Left ventricle myocardium superior (tissue), 1 donor: ENCODE measurements at regions not wholly inside any gene's neighbourhood (a gene's known extent, or its start where the extent isn't known, plus 50 kb on each side); places are given as distances from the start of the nearest gene placed in this dataset.

Source experiments
- ATAC-seq: fragments of 200-7000 bp; cut with Tn5 transposase; one replicate; pipeline ENCODE4 v1.9.1; 2020; ENCODE audit warnings: mild to moderate bottlenecking, moderate library complexity
- DNase-seq: peaks from one replicate; pipeline ENCODE4 v3.0.0-alpha.2; 2020
- intact Hi-C: fragments of 100-400 bp; cut with micrococcal nuclease; formaldehyde crosslinking; loops from one replicate; pipeline ENCODE4 v1.11.0; 2022
- donor health status: DM: no; HTN: yes; CAD: no; lungs with severe emphysema.

DNA sequence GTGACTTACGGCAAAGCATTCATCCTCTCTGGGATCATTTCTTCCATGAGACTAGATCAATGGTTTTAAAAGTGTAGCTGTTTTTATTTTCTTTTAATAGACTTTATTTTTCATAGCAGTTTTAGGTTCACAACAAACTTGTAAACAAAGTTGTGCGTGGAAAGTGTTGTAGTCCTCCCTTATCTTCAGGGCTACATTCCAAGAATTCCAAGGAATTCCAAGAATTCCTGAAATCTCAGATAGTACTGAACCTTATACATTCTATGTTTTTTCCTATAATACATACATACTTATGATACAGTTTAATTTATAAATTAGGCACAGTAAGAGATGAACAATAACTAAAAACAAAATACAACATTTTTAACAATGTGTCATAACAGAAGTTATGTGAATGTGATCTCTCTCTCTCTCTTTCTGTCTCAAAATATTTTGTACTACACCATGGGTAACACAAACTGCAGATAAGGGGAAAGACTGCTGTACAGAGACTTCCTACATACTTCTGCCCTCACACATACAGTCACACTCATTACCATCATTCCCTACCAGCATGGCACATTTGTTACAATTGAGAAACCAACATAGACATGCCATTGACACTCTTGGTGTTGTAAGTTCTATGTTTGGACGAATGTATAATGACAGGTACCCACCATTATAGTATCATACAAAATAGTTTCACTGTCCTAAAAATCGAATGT is 1933.2 kb upstream of the WWC1 start:
- intact Hi-C loops, result no loop called here
- DNase-seq, result no peak
- no peak for ATAC-seq

DNA sequence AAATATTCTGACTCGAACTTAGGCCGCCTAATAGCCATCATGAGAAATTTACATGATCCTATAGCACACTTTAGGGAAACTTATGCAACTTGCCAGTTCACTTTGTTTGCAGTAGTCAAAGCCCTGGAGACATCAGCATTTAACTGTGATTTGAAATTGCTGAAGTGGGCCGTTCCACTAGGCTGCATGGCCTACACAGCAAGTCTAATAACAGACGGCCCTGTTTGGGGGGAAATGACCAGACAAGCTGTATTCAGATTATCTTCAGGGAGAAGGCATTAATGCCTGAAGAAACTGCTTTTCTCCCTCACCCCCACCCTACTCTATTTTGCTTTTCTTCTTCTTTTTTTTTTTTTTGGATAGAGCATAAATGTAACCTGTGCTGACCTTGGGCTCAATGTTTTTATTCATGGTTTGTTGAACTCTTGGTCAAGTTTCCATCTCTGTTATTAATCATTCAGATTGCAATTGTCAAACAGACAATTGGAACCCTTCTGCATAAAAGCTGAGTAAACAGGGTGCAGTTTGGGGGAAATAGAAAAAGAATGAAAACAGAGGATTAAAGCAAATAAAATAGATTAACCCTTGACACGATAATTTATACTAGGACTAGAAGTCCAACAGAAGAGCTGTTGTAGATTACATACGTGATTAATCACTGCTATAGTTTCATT is 1928.2 kb upstream of the WWC1 start:
- DNase-seq (no peak), ATAC-seq (no peak)
- intact Hi-C loops, result no loop called here

DNA sequence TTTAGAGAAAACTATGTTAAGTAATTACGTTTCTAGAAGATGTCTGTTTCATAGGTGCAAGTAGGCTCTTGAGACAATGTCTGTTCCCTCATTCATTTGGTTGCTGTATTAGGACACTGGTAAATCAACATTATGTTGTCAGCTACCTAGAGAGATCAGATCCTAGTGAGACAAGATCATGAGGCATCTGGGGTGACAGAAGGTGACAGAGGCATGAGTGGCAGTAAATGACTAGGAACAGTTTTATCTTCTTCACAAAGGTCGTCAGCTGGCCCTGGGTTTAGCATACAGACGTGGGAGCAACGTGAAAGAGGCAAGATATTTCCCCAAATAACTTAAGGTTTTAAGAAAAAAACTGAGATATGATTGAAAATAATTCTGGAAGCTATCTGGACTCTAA is 1926.3 kb upstream of the WWC1 start:
- no peak for DNase-seq
- intact Hi-C loops, result no loop called here
- no peak for ATAC-seq

DNA sequence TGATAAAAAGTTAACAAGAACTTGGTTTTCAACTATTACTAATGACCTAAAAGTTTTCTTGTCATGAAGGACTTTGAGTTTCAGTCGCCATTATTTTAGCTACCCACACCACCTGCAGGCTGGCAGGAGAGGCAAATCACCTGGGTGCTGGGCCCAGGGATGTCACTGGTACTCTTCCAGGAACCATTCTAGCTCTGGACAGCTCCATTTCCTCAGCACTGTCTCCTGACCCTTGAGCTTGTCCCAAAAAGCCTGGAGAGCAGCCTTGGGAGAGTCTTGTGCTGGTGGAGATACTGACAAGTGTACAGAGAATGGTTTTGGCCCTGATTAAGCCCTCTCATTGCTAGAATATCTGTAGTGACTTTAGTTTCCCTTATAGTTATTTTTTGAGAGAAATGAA is 1924.1 kb upstream of the WWC1 start:
- no peak for ATAC-seq

DNA sequence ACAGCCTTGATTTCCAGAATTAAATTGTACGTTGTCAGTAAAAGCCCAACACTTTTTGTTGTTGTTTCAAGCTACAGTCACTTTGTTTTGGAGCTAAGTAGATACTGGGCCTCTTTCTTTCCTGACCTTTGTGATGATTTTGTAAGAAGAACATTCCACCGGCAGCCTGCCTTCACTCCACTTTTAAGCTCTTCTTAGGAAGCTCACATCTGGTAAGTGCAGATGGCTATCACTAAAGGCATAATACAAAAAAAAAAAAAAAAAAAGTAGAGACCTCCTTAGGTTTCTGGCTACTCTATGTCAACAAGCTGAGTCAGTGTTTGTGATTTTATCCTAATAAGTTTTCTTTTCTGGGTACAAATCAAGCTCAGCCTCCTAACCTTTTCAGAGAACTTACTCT is 1922.1 kb upstream of the WWC1 start:
- intact Hi-C loops, result no loop called here
- DNase-seq (no peak), ATAC-seq (no peak)

More for the DNA sequence above, 1924.1 kb upstream of the WWC1 start:
- intact Hi-C loops, result no loop called here
- DNase-seq, result no peak

- DNase-seq (no peak), ATAC-seq (no peak)
- intact Hi-C loops, result no loop called here
These were observed 1921.6 kb upstream of the WWC1 start for GRCh38 chr5:166369807-166370206.

DNA sequence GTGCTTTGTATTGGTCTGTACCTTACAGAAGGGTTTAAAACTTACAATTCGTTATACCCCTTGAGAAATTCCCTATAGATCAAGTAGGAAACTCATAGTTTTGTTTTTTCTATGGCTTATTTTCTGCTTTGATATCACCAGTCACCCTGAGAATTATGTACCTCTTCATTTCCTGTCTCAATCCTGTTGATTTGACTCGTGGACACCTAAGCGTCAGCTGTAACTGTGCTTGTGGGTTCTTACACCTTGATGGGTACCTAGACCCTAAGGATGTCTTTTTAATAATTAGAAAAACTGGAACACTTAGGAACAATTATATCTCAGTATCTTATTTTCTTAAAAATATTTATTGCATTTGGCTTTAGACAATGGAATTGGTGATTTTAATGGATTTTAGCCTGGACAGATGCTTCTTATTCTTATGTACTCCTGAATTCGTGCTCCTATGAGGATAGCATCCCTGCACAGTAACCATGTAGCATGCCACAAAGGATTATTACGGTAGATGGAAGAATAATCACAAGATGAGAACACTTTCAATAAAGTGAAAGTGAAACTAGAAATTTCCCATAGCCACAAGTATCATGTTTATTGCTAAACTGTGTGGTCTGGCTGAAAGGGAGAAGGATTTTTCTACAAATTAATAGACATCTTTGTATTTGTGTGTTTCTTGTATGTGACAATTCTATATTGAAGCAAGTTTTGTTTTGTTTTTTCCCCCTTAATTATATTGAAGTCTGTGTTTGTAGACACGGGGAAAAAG is 1920.3 kb upstream of the WWC1 start:
- ATAC-seq, result no peak
- intact Hi-C loops, result no loop called here
- no peak for DNase-seq

- ATAC-seq (no peak), DNase-seq (no peak)
- intact Hi-C loops, result no loop called here
These were observed 1917.6 kb upstream of the WWC1 start for GRCh38 chr5:166373817-166374216.

GRCh38 chr5:166377756-166378155 is 1913.7 kb upstream of the WWC1 start:
- ATAC-seq, result no peak
- DNase-seq, result no peak
- intact Hi-C loops, result no loop called here

DNA sequence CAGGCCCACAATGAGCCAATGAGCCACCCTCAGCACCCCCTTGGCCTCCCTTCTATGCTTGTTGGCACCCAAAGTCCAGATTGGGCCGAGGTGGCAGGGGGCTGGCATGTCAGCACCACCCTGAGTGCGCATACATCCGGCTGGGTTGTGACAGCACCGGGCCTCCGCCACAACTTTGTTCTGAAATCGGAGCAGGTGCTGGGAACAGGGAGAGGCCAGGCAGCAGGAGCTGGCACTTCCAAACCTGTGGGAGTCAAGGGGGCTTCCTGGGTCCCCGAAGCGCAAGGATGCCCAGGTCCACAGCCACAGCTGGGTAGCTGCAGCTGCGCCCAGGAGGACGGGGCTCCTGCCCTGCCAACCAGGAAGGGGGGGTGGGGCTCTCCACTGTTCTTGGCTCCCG is 1911.9 kb upstream of the WWC1 start:
- ATAC-seq, result no peak
- DNase-seq, result no peak
- intact Hi-C loops, result no loop called here

DNA sequence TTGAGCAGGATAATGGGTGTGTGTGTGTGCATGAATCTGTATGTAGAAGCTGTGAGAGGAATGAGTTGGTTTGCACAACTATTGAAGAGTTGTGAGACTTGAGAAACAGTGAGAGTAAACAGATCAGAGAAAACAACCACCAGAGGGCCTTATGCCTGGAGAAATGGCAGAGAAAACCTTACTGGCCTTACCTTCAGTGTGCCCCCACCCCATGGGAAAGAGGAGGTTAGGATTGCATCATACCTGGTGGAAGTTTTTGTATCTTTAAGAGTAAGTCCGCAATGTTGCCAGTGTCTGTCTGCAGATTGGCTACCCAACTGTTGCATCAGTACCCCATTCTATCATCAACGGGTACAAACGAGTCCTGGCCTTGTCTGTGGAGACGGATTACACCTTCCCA is 1909.4 kb upstream of the WWC1 start:
- intact Hi-C loops, result no loop called here
- DNase-seq, result no peak
- no peak for ATAC-seq

- DNase-seq (no peak), ATAC-seq (no peak)
- intact Hi-C loops, result no loop called here
These were observed 1893.3 kb upstream of the WWC1 start for GRCh38 chr5:166398131-166398530.

GRCh38 chr5:166399781-166400180 is 1891.7 kb upstream of the WWC1 start:
- ATAC-seq (no peak), DNase-seq (no peak)
- intact Hi-C loops, result no loop called here

GRCh38 chr5:166401391-166401790 is 1890.1 kb upstream of the WWC1 start:
- no peak for ATAC-seq
- no peak for DNase-seq
- intact Hi-C loops, result no loop called here

DNA sequence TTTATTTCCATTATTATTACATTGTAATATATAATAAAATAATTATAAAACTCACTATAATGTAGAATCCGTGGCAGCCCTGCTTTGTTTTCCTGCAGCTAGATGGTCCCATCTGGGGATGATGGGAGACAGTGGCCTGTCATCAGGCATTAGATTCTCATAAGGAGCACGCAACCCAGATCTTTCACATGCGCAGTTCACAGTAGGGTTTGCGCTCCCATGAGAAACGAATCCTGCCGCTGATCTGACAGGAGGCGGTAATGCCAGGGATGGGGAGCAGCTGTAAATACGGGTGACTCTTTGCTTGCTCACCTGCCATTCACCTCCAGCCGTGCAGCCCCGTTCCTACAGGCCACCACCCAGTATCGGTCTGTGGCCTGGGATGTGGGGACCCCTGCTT is 1879.3 kb upstream of the WWC1 start:
- DNase-seq, result no peak
- intact Hi-C loops, result no loop called here
- ATAC-seq, result no peak

DNA sequence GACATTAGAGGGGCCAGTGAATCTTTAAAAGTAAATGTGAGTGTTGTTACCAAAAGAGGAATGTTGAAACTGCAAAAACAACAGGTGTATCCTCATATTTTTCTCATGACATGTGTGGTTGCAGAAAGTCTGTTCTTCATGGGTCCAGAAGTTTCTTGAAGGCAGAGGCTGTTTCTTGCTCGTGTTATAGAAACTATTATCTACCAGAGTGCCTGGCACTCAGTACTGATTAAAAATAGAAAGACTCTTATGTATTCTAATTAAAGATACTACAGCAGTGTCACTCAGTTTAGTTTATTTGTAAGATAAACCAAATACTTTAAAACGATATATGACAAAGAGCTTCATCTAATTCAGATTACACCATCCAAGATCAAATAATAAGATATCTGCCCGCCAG is 1864.2 kb upstream of the WWC1 start:
- intact Hi-C loops, result no loop called here
- DNase-seq (no peak), ATAC-seq (no peak)

GRCh38 chr5:166428264-166428803 is 1863.1 kb upstream of the WWC1 start:
- intact Hi-C loops, result no loop called here
- no peak for DNase-seq
- no peak for ATAC-seq

- ATAC-seq (no peak), DNase-seq (no peak)
- intact Hi-C loops, result no loop called here
These were observed 1860.7 kb upstream of the WWC1 start for GRCh38 chr5:166430491-166431319.

GRCh38 chr5:166431456-166431855 is 1860.0 kb upstream of the WWC1 start:
- DNase-seq (no peak), ATAC-seq (no peak)
- intact Hi-C loops, result no loop called here
